SK-N-SH (cell line): ENCODE measurements at regions not wholly inside any gene's neighbourhood (a gene's known extent, or its start where the extent isn't known, plus 50 kb on each side); places are given as distances from the start of the nearest gene placed in this dataset.

Experiments used
- CTCF ChIA-PET: fragments of 300-600, 350-600 bp; formaldehyde crosslinking; extraction: SDS; loops from one replicate; lab custom pipeline; 2021; lab: Yijun Ruan, JAX
- POLR2A ChIA-PET: fragments of 350-600 bp; sonication (Branson Sonifier 250); formaldehyde crosslinking; extraction: SDS; loops from one replicate; lab custom pipeline; 2020; ENCODE audit warnings: antibody characterized with exemption, inconsistent platforms; lab: Yijun Ruan, JAX
- DNase-seq: peaks from one replicate; pipeline ENCODE4 v3.0.0; 2012
- H2AFZ ChIP-seq: fragments of 200-600 bp; sonication (generic); 2 replicates; pipeline ENCODE4 v1.8.1; 2016; ENCODE audit warnings: antibody characterized with exemption, mild to moderate bottlenecking, low read depth
- H3F3A ChIP-seq: fragments of 200-600 bp; sonication (generic); replicated peaks from 2 replicates; pipeline ENCODE3; 2016; ENCODE audit warnings: antibody characterized with exemption, mild to moderate bottlenecking; ENCODE audit not compliant: insufficient read depth
- H3K27ac ChIP-seq, 2 experiments: fragments of 200-500 bp in 1 of 2; fragments of 200-600 bp in 1 of 2; sonication (Bioruptor generic) in 1 of 2; sonication (generic), shearing (Covaris generic) in 1 of 2; 2 replicates each; pipeline versions ENCODE4 v1.5.1 to v1.6.1; 2014 to 2016; ENCODE audit warnings: low read depth in 2 of 2, inconsistent platforms in 1 of 2, low read length in 1 of 2, mild to moderate bottlenecking in 1 of 2, mixed read lengths in 1 of 2
- H3K27me3 ChIP-seq: fragments of 200-600 bp; sonication (generic), shearing (Covaris generic); 2 replicates; pipeline ENCODE4 v1.6.1; 2016; ENCODE audit warnings: mixed run types; ENCODE audit not compliant: insufficient read depth
- H3K36me3 ChIP-seq, 2 experiments: fragments of 200-500 bp in 1 of 2; fragments of 200-600 bp in 1 of 2; sonication (Bioruptor generic) in 1 of 2; sonication (generic) in 1 of 2; replicated peaks in 1 of 2; 2 replicates each; pipeline versions ENCODE3 to v1.5.1; 2014 to 2016; ENCODE audit warnings: low read length in 1 of 2, mild to moderate bottlenecking in 1 of 2; ENCODE audit not compliant: insufficient read depth in 2 of 2, control insufficient read depth in 1 of 2
- H3K4me1 ChIP-seq, 2 experiments: fragments of 200-500 bp in 1 of 2; fragments of 200-600 bp in 1 of 2; sonication (Bioruptor generic) in 1 of 2; sonication (generic), shearing (Covaris generic) in 1 of 2; 2 replicates each; pipeline versions ENCODE4 v1.5.1 to v1.6.1; 2014 to 2016; ENCODE audit warnings: low read depth in 1 of 2, low read length in 1 of 2, mixed run types in 1 of 2; ENCODE audit not compliant: insufficient read depth in 2 of 2, control insufficient read depth in 1 of 2
- H3K4me2 ChIP-seq: fragments of 200-600 bp; sonication (generic), shearing (Covaris generic); 2 replicates; pipeline ENCODE4 v1.6.1; 2017; ENCODE audit warnings: mixed run types
- H3K4me3 ChIP-seq, 2 experiments: fragments of 200-500 bp in 1 of 2; fragments of 200-600 bp in 1 of 2; sonication (Bioruptor generic) in 1 of 2; sonication (generic), shearing (Covaris generic) in 1 of 2; 2 replicates each; pipeline versions ENCODE4 v1.5.1 to v1.8.1; 2014 to 2016; ENCODE audit warnings: low read depth in 2 of 2, inconsistent platforms in 1 of 2, low read length in 1 of 2, mild to moderate bottlenecking in 1 of 2, mixed read lengths in 1 of 2, moderate library complexity in 1 of 2
- H3K79me2 ChIP-seq: fragments of 200-600 bp; sonication (generic); 2 replicates; pipeline ENCODE4 v1.8.1; 2017; ENCODE audit warnings: mild to moderate bottlenecking; ENCODE audit not compliant: insufficient read depth
- H3K9ac ChIP-seq: fragments of 200-600 bp; sonication (generic); 2 replicates; pipeline ENCODE4 v1.6.1; 2017; ENCODE audit warnings: mixed run types
- H3K9me2 ChIP-seq: fragments of 200-600 bp; sonication (generic); 2 replicates; pipeline ENCODE4 v1.6.1; 2017; ENCODE audit warnings: mixed run types
- H3K9me3 ChIP-seq: fragments of 200-600 bp; sonication (generic); 2 replicates; pipeline ENCODE4 v1.6.1; 2017; ENCODE audit warnings: mixed run types, mild to moderate bottlenecking, moderate library complexity
- H4K20me1 ChIP-seq: fragments of 200-600 bp; sonication (generic); 2 replicates; pipeline ENCODE4 v1.6.1; 2017; ENCODE audit warnings: mild to moderate bottlenecking, mixed run types; ENCODE audit not compliant: insufficient read depth
- EP300 ChIP-seq, 2 experiments: IDR thresholded peaks; 2 replicates each; pipeline versions ENCODE4 v1.4.0 to v1.6.1; 2012; ENCODE audit warnings: borderline replicate concordance in 1 of 2, low read depth in 1 of 2, low read length in 1 of 2
- GATA2 ChIP-seq: sonication (generic); formaldehyde crosslinking; IDR thresholded peaks from 2 replicates; pipeline ENCODE4 v1.5.0; 2020; ENCODE audit warnings: mild to moderate bottlenecking, missing genetic modification reagents
- IRF3 ChIP-seq: fragments of 150-350 bp; IDR thresholded peaks from 2 replicates; pipeline ENCODE4 v1.6.1; 2016; ENCODE audit warnings: mild to moderate bottlenecking, low read depth, low read length
- MAX ChIP-seq: IDR thresholded peaks from 2 replicates; pipeline ENCODE4 v1.4.0; 2012; ENCODE audit warnings: low read depth
- PBX3 ChIP-seq: IDR thresholded peaks from 2 replicates; pipeline ENCODE4; 2012
- RAD21 ChIP-seq: IDR thresholded peaks from 2 replicates; pipeline ENCODE4 v1.6.1; 2012; ENCODE audit warnings: mild to moderate bottlenecking, low read length
- RCOR1 ChIP-seq: fragments of 150-350 bp; IDR thresholded peaks from 2 replicates; pipeline ENCODE4 v1.6.1; 2017; ENCODE audit warnings: antibody characterized with exemption, low read length
- REST ChIP-seq: IDR thresholded peaks from 2 replicates; pipeline ENCODE4 v1.6.1; 2012; ENCODE audit warnings: mild to moderate bottlenecking, low read depth, low read length, moderate library complexity
- WGBS: methylation state at CpG from one replicate; pipeline ENCODE4 v1.1.6; 2017; ENCODE audit warnings: low lambda C conversion rate; 5-methylcytosine and 5-hydroxymethylcytosine counted together

GRCh38 chr18:58813105-58813504, 51.6 kb upstream of the ZNF532 start:
- no peaks in the 10 kb centered on the region for H3F3A ChIP-seq
- TF ChIP-seq RAD21 (peak; percentile 24; the same call in 1 of the 2 replicates), IRF3 (no peak), GATA2 (CRISPR knock-in tag) (peak; percentile 66), RCOR1 (0 out of 2 replicates have a peak, but pooled peaks have one; percentile 47)
- H3K4me1 ChIP-seq: no peaks in the 10 kb centered on the region; a peak in 1 of 4 replicates
- H2AFZ ChIP-seq: peak overlapping the region; percentile 25; the same call in 1 of the 2 replicates
- no peak overlapping the region for H3K9ac ChIP-seq
- WGBS: 48% methylated on average over 5 of the region's 5 CpGs
- H3K36me3 ChIP-seq: no peaks in the 10 kb centered on the region
- no peaks in the 10 kb centered on the region for H4K20me1 ChIP-seq
- no peaks in the 10 kb centered on the region for H3K79me2 ChIP-seq
- DNase-seq: peak; percentile 39
- no peak overlapping the region for H3K4me3 ChIP-seq
- ChIA-PET POLR2A (interaction anchor here (0.5 to 1.2 kb wide), 2 partner anchors 11 to 51 kb away, joined by 3 to 5 read pairs; no protein-coding TSS in a partner anchor), CTCF (interaction anchor here (0.9 to 1.5 kb wide), 5 partner anchors 31 to 243 kb away, joined by 3 to 6 read pairs (median 3); no protein-coding TSS in a partner anchor)
- H3K27ac ChIP-seq: no peak overlapping the region
- H3K9me2 ChIP-seq: no peaks in the 10 kb centered on the region
- H3K27me3 ChIP-seq: no peaks in the 10 kb centered on the region
- H3K9me3 ChIP-seq: no peaks in the 10 kb centered on the region
- no peak overlapping the region for H3K4me2 ChIP-seq

GRCh38 chr18:58813561-58814225, 51.0 kb upstream of the ZNF532 start:
- ChIA-PET CTCF (interaction anchor here (1.1 to 1.3 kb wide), 3 partner anchors 45 to 198 kb away, joined by 3 to 6 read pairs (median 3); no protein-coding TSS in a partner anchor), POLR2A (interaction anchor here (0.5 to 1.2 kb wide), 2 partner anchors 12 to 50 kb away, joined by 3 to 5 read pairs; no protein-coding TSS in a partner anchor)
- 62% methylated on average over 4 of the region's 4 CpGs for WGBS
- H3K4me2 ChIP-seq: no peak overlapping the region
- H3K27ac ChIP-seq: no peak overlapping the region
- H3K79me2 ChIP-seq: no peaks in the 10 kb centered on the region
- H3F3A ChIP-seq: no peaks in the 10 kb centered on the region
- DNase-seq: no peak
- no peaks in the 10 kb centered on the region for H3K27me3 ChIP-seq
- H3K4me3 ChIP-seq: no peak overlapping the region
- no peaks in the 10 kb centered on the region; a peak in 1 of 4 replicates for H3K4me1 ChIP-seq
- no peak overlapping the region for H2AFZ ChIP-seq
- H3K9me3 ChIP-seq: no peaks in the 10 kb centered on the region
- H3K36me3 ChIP-seq: no peaks in the 10 kb centered on the region
- no peak for TF ChIP-seq PBX3
- no peak for TF ChIP-seq MAX
- no peak for TF ChIP-seq EP300 (IDR thresholded peaks at IDR 0.05; ENCODE audit: borderline replicate concordance in 1 of 2, low read depth in 1 of 2, low read length in 1 of 2)
- TF ChIP-seq REST: no peak
- no peak overlapping the region for H3K9ac ChIP-seq
- no peaks in the 10 kb centered on the region for H4K20me1 ChIP-seq
- no peaks in the 10 kb centered on the region for H3K9me2 ChIP-seq
